H1 (cell line): ENCODE measurements at regions not wholly inside any gene's neighbourhood (a gene's known extent, or its start where the extent isn't known, plus 50 kb on each side); places are given as distances from the start of the nearest gene placed in this dataset.

Experiments
- CTCF ChIP-seq, 3 experiments: IDR thresholded peaks; 1 replicate in 2 of 3; 2 replicates in 1 of 3; pipeline versions ENCODE4 v1.5.1 to v1.6.1; 2011; ENCODE audit warnings: low read length in 3 of 3, mild to moderate bottlenecking in 3 of 3, inconsistent platforms in 2 of 3, low read depth in 1 of 3, moderate library complexity in 1 of 3; ENCODE audit not compliant: insufficient read depth in 1 of 3; ENCODE audit errors: control extremely low read depth in 1 of 3
- EP300 ChIP-seq, 2 experiments: IDR thresholded peaks; 1 replicate in 1 of 2; 2 replicates in 1 of 2; pipeline ENCODE4 v1.6.1; 2011 to 2012; ENCODE audit warnings: low read depth in 2 of 2, low read length in 2 of 2, mild to moderate bottlenecking in 2 of 2, borderline replicate concordance in 1 of 2, inconsistent platforms in 1 of 2, moderate library complexity in 1 of 2
- KDM5A ChIP-seq: fragments of 200-600 bp; IDR thresholded peaks from 2 replicates; pipeline ENCODE4 v1.7.1; 2012; ENCODE audit warnings: mild to moderate bottlenecking, low read length, inconsistent platforms, mixed read lengths
- POLR2A ChIP-seq, 2 experiments: IDR thresholded peaks; 1 replicate in 1 of 2; 2 replicates in 1 of 2; pipeline ENCODE4 v1.6.1; 2011; ENCODE audit warnings: low read depth in 2 of 2, low read length in 2 of 2, mild to moderate bottlenecking in 2 of 2; ENCODE audit errors: control extremely low read depth in 1 of 2

DNA sequence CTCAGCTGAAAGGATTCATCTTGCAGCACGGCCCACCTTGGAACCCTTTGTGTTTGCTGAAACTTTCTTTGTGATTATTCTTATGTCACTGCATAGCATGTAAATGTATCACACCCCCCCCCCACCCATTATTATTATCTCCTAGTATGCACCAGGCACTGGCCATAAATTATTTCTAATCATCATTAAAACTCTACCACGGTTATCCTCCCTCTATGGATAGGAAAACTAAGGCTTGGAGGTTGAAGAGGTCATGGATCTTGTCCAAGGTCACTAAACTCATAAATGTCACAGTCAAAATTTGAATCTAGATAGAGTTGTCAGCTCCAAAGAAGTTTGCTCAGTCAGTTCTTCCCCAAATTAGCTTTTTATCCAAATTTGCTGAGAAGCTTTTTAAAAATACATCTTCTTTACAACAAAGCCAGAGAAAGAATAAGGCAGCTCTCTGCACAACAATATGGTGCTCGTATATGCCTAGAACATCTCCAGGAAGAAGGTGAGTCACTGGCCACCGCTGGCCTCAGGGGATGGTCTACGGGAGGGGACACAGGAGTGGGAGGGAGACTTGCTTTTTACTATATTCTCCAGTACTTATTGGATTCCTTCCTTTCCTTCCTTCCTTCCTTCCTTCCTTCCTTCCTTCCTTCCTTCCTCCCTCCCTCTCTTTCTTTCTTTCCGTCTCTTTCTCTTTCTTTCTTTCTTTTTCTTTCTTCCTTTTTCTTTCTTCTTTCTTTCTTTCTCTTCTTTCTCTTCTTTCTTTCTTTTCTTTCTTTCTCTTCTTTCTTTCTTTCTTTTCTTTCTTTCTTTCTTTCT, 134.5 kb downstream of the VEGFA start (continued):
- TF ChIP-seq EP300 (IDR thresholded peaks at IDR 0.05; ENCODE audit: borderline replicate concordance in 1 of 2, low read depth in 2 of 2, low read length in 2 of 2) (no peak), POLR2A (IDR thresholded peaks at IDR 0.05; ENCODE audit: control extremely low read depth in 1 of 2, low read depth in 2 of 2, low read length in 2 of 2) (no peak), KDM5A (no peak), CTCF (IDR thresholded peaks at IDR 0.05; ENCODE audit: control extremely low read depth in 1 of 3, insufficient read depth in 1 of 3, low read depth in 1 of 3, low read length in 3 of 3) (no peak)
